Fibroblast of lung (primary cell): ENCODE measurements at regions not wholly inside any gene's neighbourhood (a gene's known extent, or its start where the extent isn't known, plus 50 kb on each side); places are given as distances from the start of the nearest gene placed in this dataset.

Experiments
- DNase-seq, 2 donors: peaks; one replicate each; pipeline versions ENCODE4 v3.0.0 to v3.0.0-alpha.2; 2010; ENCODE audit warnings: low read depth in 2 of 2
- H2AFZ ChIP-seq: 2 replicates; pipeline ENCODE4 v1.5.1; 2012; ENCODE audit warnings: low read length, control low read depth, inconsistent platforms
- H3K27ac ChIP-seq: 2 replicates; pipeline ENCODE4 v1.5.1; 2011; ENCODE audit warnings: low read length, control low read depth; ENCODE audit not compliant: insufficient read depth
- H3K27me3 ChIP-seq: 2 replicates; pipeline ENCODE4 v1.5.1; 2011; ENCODE audit warnings: mild to moderate bottlenecking, low read length; ENCODE audit not compliant: control insufficient read depth, insufficient read depth
- H3K36me3 ChIP-seq: 2 replicates; pipeline ENCODE4 v1.5.1; 2011; ENCODE audit warnings: low read length; ENCODE audit not compliant: control insufficient read depth, insufficient read depth
- H3K4me1 ChIP-seq: 2 replicates; pipeline ENCODE4 v1.5.1; 2011; ENCODE audit warnings: low read length; ENCODE audit not compliant: control insufficient read depth, insufficient read depth; ENCODE audit errors: extremely low read depth
- H3K4me2 ChIP-seq: 2 replicates; pipeline ENCODE4 v1.5.1; 2011; ENCODE audit warnings: low read length, control low read depth; ENCODE audit not compliant: insufficient read depth; ENCODE audit errors: extremely low read depth
- H3K4me3 ChIP-seq, 4 experiments: fragments of 200-600 bp in 1 of 4; sonication (generic) in 1 of 4; replicated peaks in 1 of 4; 2 replicates each; pipeline ENCODE4 v1.5.1; 2011 to 2016; ENCODE audit warnings: low read length in 4 of 4, low read depth in 3 of 4, mild to moderate bottlenecking in 3 of 4, control low read depth in 2 of 4, inconsistent platforms in 1 of 4, mixed read lengths in 1 of 4; ENCODE audit not compliant: insufficient read depth in 1 of 4; ENCODE audit errors: control extremely low read depth in 1 of 4
- H3K79me2 ChIP-seq: 2 replicates; pipeline ENCODE4 v1.5.1; 2012; ENCODE audit warnings: mild to moderate bottlenecking, low read length, inconsistent platforms; ENCODE audit not compliant: control insufficient read depth, insufficient read depth
- H3K9ac ChIP-seq: 2 replicates; pipeline ENCODE4 v1.5.1; 2011; ENCODE audit warnings: mild to moderate bottlenecking, low read length, control low read depth; ENCODE audit not compliant: insufficient read depth
- H3K9me3 ChIP-seq: 2 replicates; pipeline ENCODE4 v1.5.1; 2012; ENCODE audit warnings: low read depth, low read length; ENCODE audit not compliant: control insufficient read depth, insufficient read depth
- H4K20me1 ChIP-seq: 2 replicates; pipeline ENCODE4 v1.5.1; 2011; ENCODE audit warnings: low read length; ENCODE audit not compliant: control insufficient read depth, insufficient read depth; ENCODE audit errors: extremely low read depth
- CTCF ChIP-seq, 2 donors: IDR thresholded peaks in 1 of 2; conservative IDR thresholded peaks in 1 of 2; 1 replicate in 1 of 2; 2 replicates in 1 of 2; pipeline ENCODE4 v1.5.1; 2011 to 2012; ENCODE audit warnings: low read length in 2 of 2, control low read depth in 1 of 2, inconsistent platforms in 1 of 2, low read depth in 1 of 2, mild to moderate bottlenecking in 1 of 2
- EZH2 ChIP-seq: IDR thresholded peaks from 2 replicates; pipeline ENCODE4 v1.5.1; 2012; ENCODE audit warnings: low read length, control low read depth, mild to moderate bottlenecking; ENCODE audit errors: missing control alignments

GRCh38 chr2:65999796-66000195 lies 435.1 kb upstream of the MEIS1 start:
- Histone ChIP-seq H3K27ac (no peak overlapping the region), H3K27me3 (no peaks in the 10 kb centered on the region), H3K4me3 (no peak overlapping the region), H3K36me3 (no peaks in the 10 kb centered on the region), H2AFZ (no peak overlapping the region), H3K9me3 (no peaks in the 10 kb centered on the region), H3K9ac (no peak overlapping the region), H3K79me2 (no peaks in the 10 kb centered on the region), H3K4me2 (no peak overlapping the region), H4K20me1 (no peaks in the 10 kb centered on the region), H3K4me1 (no peaks in the 10 kb centered on the region)
- no peak for DNase-seq
- no peak for TF ChIP-seq EZH2
- TF ChIP-seq CTCF (conservative IDR thresholded peaks at IDR 0.05 in 1 of 2, IDR thresholded peaks at IDR 0.05 in 1 of 2; ENCODE audit: low read depth in 1 of 2, low read length in 2 of 2), result peak in 1 of 2 donors; percentile 30

- no peak overlapping the region for H2AFZ ChIP-seq
- no peaks in the 10 kb centered on the region for H3K36me3 ChIP-seq
- DNase-seq, result no peak
- H3K27ac ChIP-seq, result no peak overlapping the region
- no peaks in the 10 kb centered on the region for H3K27me3 ChIP-seq
- no peak overlapping the region for H3K9ac ChIP-seq
- H3K4me1 ChIP-seq, result no peaks in the 10 kb centered on the region
- H3K4me2 ChIP-seq, result no peak overlapping the region
- TF ChIP-seq CTCF (conservative IDR thresholded peaks at IDR 0.05 in 1 of 2, IDR thresholded peaks at IDR 0.05 in 1 of 2; ENCODE audit: low read depth in 1 of 2, low read length in 2 of 2) (no peak), EZH2 (no peak)
- H3K9me3 ChIP-seq, result no peaks in the 10 kb centered on the region
- H3K4me3 ChIP-seq, result no peak overlapping the region
- no peaks in the 10 kb centered on the region for H3K79me2 ChIP-seq
- H4K20me1 ChIP-seq, result no peaks in the 10 kb centered on the region
These were observed 435.8 kb upstream of the MEIS1 start for GRCh38 chr2:65999103-65999502.

DNA sequence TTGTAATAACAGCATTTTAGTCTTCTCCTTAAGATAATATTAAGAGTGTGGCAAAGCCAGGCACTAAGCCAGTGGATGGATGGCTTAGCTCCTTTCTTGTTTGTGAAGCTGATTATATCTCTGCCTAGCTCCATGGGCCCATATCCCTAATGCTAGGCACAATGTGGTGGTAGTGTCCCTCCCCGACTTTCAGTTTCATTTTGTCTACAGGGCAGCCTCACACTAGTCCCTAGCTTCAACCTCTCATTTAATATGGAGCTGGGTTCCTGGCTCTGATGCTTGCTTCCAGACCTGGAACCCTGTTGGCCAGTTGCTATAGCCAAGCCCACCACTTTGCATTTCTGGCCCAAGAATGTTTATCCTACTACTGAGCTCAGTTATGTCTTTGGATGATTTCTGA lies 437.0 kb upstream of the MEIS1 start:
- no peak overlapping the region for H3K27ac ChIP-seq
- H3K4me3 ChIP-seq, result no peak overlapping the region
- H3K27me3 ChIP-seq, result no peaks in the 10 kb centered on the region
- H2AFZ ChIP-seq, result no peak overlapping the region
- H3K4me1 ChIP-seq, result no peaks in the 10 kb centered on the region
- no peaks in the 10 kb centered on the region for H4K20me1 ChIP-seq
- no peaks in the 10 kb centered on the region for H3K9me3 ChIP-seq
- no peak for DNase-seq
- no peak overlapping the region for H3K4me2 ChIP-seq
- H3K36me3 ChIP-seq, result no peaks in the 10 kb centered on the region
- no peak overlapping the region for H3K9ac ChIP-seq
- TF ChIP-seq CTCF (conservative IDR thresholded peaks at IDR 0.05 in 1 of 2, IDR thresholded peaks at IDR 0.05 in 1 of 2; ENCODE audit: low read depth in 1 of 2, low read length in 2 of 2), result no peak
- no peak for TF ChIP-seq EZH2
- H3K79me2 ChIP-seq, result no peaks in the 10 kb centered on the region
